HG02642 (cell line): ENCODE measurements at regions not wholly inside any gene's neighbourhood (a gene's known extent, or its start where the extent isn't known, plus 50 kb on each side); places are given as distances from the start of the nearest gene placed in this dataset.
A peak's percentile ranks its signal among the peaks of the same experiment; 100 is the strongest.

Experiments
- ATAC-seq: cut with Tn5 transposase; IDR thresholded peaks from one replicate; pipeline ENCODE4 v1.9.1; 2021; ENCODE audit warnings: mild to moderate bottlenecking; ENCODE audit not compliant: unreplicated experiment, poor library complexity

DNA sequence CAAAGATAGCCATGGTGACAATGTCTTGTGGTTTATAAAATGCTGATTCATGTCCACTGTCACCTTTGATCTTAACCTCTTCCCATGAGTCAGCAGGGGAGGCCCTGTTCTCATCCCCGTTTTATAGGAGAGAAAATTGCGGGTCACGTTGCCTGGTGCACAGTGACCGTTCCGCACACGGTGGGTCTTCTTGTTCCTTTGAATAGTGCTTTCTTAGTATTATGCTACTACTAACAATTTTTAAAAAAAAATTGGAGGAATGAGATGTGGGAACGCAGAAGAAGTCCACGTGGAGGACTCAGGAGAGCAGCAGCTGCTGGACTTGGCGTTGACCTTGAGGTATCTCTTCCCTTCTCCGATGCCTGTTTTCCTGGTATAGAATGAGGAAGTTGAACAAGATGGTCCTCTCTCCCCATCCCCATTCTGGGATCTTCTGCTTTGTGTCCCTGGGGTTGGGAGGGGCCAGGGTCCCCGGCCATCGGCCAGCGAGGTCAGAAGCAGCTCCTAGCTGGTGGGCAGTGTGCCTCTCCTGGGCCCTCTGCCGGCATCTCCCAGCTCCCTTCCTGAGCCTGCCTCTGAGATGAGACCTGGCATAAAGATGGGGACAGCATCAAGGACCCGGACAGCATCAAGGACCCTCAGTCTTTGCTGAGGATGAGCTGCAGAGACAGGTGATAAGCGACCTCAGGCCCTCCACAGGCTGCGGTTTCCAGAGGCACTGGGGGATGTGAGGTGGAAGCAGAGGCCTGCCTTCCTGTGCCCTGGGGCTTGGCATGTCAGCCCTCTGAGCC is 143.9 kb downstream of the C9orf50 start:
- no peak for ATAC-seq

DNA sequence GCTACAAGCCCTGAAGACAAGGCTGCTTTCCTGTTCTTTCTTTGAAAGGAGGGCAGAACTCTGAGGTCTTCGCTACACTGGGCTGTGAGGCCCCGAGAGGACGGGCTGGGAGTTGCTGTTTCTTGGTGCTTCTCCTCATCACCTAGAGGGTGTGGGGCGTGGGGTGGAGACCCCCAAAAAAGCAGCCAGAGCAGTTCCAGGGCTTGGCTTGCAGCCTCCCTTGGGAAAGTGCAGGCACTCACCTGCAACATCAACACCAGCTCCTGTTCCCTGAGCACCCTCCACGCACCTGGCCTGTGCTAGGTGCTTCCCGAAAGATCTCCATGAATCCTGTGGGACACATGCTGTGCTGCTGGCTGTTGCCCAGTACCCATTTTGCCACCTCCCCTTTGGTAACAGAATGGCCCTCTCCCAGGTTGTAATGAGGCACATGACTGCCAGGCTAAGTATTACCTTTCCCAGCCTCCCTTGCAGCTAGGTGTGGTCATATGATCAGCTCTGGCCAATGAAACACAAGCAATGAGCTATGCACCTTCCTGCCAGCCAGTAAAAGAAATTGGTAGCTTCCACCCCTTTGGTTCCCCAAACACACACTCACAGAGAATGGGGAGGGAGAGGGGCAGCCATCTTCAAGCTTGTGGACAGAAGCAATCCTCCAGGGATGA is 146.0 kb downstream of the C9orf50 start:
- ATAC-seq: no peak

DNA sequence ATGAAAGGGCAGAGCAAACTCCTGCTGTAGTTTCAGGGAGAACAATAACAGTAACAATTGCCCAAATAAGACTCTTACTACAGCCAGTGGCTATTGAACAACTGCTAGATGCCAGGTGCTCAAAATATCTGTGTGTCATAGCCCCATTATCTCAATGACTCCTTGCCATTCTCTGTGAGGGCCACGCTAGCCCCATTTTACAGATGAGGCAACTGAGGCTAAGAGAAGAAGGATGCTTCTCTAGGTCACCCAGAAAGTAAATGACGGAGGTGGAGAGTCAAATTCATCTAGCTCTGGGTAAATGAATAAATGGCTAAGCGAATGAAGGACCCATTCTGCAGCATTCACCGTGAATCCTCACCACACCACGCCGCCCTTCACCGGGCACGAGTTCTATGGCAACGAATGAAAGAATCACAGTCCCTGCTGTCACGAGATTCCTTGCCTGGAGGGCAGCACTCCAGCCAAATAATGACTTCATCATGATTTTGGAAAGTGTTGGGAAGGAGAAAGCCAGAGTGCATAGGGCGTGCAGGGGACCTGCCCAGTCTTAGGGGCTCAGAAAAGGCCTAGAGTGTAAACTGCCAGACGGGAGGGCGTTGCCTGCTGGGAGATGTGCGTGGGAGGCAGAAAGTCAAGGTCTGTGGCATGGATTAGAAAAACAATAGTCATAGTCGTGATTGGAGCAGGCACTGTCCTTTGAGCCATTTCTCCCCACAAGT is 147.2 kb downstream of the C9orf50 start:
- ATAC-seq: no peak

DNA sequence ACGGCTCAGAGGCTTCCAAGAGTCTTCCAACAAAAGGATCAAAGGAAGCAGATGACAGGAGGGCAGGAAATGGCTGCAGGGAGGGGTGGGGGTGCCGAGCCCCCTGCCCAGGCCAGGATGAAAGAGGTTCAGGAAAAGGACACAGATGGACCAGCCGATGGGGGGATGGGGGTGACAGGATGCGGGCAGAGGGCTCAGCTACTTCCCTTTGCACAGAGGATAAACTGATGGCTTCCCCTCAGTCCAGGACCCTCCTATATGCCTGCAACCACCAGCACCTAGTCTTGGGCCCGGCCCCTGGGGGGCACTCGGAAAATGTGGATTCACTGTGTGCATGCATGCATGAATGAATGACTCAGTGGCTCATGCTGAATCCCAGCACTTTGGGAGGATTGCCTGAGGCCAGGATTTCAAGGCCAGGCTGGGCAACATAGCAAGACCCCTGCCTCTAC is 148.2 kb downstream of the C9orf50 start:
- ATAC-seq: no peak

DNA sequence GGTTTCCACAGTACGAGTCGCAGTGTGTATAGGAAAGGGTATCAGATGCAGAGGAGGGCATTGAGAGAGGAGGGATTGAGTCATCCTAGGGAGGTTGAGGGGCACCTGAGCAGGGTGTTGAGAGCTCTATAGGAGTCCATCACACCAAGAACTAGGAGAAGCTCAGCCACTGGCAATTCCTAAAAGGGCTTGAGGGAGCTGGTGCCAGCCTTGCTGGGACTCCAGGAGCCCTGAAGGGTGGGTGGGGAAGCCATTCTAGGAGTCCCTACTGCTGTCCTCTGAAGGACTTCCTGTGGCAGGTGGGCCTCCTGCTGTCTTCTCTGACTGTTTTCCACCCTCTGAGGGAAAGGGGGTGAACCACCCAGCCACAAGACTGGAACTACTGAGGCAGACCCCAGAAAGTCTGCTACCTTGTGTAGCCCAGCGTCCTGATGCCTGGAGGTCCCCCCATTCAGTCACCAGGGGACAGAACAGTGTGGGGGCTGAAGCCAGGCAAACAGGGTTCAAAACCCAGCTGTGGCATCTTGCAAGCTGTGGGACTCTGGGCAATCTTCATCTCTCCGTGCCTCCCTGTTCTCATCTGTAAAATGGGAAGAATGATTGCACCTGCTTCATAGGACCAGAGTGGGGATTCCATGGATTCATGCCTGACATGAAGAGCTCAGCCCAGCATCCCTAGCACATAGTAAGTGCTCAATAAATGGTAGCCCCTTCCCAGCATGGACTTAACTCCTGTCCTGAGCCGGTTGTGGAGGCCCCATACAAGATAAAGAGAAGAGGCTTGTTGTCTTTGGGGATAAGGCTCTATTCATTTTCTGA is 149.5 kb downstream of the C9orf50 start:
- no peak for ATAC-seq

DNA sequence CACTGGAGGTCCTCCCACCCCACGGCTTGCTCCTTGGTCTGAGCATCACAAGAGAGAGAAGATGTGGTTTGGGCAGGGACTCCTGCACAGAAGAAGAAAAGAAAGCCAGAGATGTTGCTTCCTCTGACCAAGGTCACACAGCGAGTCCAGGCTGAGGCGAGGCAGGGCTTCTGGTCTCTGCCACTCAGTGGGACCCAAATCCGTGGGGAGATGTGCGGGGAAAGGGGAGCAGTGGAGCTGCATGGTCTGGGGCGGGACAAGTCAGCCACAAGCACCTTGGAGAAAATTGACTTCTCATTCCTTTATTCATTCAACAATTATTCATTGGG is 150.9 kb downstream of the C9orf50 start:
- no peak for ATAC-seq

DNA sequence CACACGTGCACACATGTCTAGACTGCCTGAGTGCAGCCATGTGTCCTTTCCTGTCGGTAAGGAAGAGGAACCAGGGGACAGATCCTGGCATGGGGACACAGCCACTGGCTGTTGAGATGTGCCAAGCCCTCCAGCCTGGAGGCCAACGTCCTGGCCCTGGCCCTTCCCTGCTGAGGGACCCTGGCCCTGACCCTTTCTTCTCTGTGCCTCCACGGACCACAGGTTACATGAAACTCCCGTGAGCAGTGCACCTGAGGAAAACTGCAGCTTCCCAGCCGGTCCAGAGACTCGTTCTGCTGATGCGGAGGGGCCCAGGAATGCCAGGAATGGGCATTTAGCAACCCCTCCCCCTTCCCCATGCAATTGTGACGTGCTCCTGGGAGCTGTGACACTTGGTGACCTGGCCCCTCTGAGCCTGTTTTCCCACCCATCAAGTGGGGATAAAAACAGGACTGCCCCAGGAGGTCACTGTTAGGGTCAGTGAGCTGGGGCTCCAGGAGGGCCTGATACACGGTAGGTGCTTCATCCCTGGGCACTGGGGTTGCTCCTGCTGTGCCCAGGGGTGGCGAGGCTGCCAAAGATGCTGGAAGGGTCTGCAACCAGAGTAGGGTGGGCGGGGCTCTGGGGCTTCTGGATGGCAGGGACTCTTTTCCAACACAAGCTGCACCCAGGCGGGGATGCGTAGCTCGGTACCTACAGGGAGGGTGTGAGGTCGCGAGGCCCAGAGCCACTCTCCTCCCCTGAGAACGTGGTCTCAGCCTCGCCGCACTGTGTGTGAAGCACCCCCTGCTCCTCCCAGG is 151.5 kb downstream of the C9orf50 start:
- ATAC-seq: no peak

DNA sequence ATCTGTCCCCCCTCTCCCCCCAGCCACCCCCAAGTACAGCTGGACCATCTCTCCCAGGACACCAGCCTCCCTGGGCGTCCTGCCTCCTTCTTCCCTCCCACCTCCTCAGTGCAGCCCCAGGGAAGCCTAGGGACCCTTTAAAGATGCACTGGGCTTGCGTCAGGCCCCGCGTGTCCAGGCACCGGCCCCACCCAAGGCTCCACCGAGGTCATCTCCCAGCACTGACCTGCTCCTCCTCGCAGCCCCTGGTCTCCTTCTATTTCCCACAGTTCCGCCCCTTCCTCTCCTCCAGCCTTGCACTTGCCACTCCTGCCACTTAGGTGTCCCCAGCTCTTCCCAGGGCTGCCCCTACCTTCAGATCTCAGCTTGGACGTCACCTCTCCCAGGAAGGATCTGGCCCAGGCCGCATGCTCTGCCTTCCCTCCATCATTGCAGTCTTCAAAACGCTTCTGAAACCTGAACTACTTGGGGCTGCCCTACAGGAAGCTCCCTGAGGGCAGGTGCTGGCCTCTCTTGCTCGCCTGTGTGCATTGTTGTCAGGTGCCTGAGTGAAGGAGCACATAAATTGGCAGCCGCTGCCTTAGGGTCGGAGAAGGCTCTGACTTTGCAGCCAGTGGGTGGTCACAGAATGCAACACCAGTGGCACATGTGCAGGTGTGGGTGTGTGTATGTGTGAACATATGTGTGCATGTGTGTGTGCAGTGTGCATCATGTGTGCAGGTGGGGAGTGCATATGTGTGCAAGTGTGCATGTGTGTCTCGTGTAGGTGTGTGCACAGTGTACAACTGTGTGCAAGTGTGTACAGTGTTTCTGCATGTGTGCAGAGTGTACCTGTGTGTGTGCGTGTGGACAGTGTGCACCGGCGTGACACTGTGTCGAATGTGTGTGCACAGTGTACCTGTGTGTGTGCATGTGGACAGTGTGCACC is 152.9 kb downstream of the C9orf50 start:
- ATAC-seq: no peak

DNA sequence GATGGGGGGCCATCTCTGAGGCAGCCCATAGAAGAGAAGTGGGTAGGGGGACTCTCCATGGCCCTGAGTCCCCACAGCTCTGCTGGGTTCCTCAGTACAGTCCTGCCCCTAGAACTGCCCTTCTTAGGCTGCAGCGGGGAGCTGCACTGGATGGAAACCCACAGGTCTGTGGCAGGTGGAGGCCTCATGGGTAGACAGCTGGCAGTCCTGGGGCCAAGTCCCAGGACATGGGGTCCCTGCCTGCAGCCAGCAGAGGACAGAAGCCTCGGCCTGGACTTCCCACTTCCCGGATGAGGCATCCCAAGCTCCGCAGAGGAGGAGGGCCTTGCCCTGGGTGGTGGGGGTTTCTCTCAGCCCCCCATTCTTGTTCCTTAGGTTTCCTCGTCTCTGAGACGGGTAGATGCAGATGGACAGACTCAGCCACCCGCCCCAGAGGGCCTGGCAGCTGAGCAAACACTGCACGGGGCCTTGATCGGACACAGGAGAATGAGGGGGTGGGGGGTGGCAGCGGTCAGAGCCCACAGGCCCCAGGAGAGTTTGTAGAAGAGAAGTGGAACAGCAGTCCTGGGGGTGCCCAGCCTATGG is 153.8 kb downstream of the C9orf50 start:
- no peak for ATAC-seq

DNA sequence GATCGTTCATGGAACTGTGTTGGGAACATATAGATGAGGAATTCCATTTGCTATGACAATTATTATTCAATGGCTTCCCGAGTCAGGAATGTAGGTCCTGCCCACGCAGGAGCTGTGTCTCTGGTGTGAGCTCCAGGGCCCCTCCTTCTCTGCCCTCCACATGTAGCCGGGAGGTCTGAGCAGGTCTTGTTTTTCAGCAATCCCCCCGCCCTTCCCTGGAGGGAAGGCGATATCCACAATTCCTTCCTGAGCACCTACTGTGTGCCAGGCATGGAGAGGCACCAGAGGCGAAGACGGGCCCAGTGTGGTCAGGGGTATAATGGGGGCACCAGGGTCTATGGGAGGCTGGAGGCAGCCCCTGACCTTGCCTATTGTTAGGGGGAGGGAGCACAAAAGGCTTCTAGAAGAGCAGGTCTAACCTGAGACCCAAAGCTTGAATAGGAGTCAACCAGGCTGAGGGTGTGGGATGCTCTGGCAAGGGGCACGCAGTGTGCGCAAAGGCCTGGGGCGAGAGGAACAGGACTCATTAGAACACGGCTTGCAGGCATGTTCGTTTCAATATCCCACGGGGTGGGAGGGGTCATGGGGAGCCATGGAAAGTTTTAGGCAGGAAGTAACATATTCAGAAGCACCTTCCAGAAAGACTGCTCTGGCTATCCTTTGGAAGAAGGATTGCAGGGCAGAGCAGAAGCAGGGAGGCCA is 154.9 kb downstream of the C9orf50 start:
- ATAC-seq: no peak

DNA sequence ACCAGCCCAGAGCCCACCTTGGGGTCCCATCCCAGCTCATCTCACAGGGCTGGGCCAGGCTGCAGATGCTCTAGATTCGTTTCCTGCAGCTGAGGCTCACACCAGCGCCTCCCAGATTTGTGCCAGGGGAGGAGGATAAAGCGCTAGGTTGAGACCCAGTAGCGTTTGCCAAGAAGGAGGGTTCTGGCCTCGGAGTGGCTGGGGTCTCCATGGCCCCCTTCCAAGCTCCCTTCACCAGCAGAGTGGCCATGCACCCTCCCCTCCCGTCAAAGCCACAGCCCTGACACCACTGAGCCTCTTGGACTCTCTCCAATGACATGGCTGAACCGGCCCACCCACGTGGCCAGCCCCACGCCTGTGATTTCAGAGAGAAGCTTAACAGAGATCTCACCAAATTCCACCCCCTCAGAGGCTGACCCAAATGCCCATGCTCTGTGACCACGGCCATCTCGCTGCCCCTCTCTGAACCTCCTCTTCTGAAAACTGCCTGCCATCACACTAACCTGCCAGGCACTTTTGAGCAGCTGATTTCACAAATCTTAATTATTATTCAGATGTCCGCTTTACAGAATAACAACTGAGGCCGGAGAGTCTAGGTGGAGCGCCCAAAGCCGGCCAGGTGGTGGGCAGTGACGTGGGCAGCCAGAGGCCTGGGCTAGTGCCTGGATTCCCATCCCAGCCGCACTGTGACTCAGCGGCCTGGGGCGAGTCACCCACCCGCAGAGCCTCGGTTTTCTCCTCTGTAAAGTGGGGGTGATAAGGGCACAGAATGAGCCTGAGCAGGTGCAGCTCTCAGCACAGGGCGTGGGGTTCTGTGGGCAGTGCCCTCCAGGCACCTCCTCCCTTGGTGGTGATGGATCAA is 155.7 kb downstream of the C9orf50 start:
- no peak for ATAC-seq

DNA sequence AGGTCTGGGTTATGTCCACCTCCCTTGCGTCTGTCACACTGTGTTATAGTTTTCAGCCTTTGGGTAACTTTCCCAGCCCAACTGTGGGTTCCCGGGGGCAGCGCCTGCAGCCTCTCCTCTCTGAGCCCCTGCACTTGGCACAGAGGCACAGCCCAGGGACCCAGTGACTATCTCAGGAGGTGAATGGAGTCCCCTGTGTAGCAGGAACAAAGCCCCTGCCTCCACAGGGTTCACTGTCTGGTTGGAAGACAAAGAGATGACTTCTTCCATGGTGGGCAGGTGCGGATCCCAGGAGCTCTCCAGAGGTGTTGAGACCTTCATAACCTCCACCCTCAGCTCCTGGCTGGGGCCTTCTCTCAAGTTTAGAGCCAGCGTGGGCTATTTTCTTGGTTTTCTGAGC is 156.9 kb downstream of the C9orf50 start:
- ATAC-seq: no peak

DNA sequence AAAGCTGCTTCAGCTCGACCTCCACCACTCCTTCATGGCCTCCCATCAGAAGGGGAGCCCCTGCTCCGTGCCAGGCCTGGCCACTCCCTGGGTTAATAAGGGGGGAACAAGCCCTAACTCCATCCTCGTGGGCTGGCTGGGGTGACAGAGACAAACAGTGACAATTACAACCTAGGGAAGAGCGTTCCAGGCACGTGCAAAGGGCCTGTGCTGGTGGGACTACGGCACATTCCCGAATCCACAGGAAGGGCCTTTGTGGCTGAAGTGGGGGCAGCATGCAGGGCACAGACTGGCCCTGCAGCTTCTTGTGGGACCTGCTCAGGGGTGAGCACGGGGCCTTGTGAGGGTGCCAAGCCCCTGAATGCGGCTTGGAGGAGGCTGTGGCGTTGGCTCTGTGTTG is 157.4 kb downstream of the C9orf50 start:
- ATAC-seq: no peak

DNA sequence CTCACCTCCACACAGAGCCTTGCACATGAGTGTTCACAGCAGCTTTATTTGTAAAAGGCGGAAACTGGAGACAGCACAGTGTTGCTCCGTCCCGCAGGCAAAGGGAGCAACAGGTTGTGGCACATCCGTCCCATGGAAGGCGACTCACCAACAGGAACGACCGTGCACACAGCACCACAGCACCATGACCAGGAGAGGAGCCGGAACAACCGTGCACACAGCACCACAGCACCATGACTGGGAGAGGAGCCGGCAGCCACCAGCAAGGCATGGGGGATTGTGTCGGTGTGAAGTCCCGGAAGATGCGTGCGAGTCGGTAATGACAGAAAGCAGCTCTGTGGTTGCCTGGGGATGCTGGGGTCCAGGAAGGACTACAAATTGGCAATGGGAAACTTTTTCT is 158.5 kb downstream of the C9orf50 start:
- ATAC-seq: no peak

DNA sequence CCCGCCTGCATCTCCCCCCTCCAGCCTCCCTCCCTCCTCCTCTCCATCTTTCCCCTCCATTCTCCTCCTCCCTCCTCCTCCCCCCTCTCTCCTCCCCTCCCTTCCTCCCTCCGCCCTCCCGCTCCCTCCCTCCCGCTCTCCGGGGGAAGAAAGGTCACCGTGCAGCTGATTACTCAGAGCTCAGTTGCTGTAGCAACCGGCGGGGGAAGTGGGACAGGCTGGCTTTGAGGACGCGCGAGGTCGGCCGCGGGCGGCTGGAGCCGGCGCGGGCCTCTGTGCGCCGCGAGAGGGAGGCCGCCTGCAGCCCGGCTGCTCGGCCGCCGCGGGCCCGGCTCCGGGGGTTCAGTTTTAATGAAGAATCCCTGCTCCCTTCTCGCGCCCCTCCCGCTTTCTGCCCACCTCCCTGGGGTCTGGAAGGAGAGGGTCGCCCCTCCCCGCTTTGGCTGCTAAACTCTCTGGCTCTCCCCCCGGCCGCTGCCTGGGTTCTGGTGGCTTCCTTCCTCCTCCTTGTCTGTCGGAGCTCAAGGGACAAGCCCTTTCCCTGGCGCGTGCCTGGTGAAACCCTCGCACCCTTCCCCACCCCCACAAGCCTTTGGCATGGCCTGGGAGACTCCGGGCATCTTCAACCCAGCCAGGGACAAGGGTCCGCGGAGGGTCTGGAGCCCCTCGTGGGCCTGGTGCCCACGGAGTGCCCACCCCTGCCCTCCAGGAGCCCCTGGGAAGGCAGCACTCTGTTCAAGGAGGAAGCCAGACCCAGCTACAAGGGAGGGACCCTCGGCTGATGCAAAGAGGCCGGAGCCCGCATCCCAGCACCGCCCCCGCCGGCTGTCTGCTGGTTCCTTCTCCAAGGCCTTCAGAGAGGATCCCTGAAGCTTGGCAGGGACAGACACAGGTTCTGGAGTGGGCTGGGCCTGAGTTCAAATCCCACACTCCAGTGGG is 160.3 kb downstream of the C9orf50 start:
- peak; percentile 71 for ATAC-seq
